Erythroblast (primary cell): ENCODE measurements at regions not wholly inside any gene's neighbourhood (a gene's known extent, or its start where the extent isn't known, plus 50 kb on each side); places are given as distances from the start of the nearest gene placed in this dataset.

Source experiments
- DNase-seq, 2 experiments: peaks; one replicate each; lab custom pipeline; 2025; lab: John Stamatoyannopoulos, UW
- GATA1 ChIP-seq: IDR thresholded peaks from 2 replicates; pipeline ENCODE4 v1.6.1; 2011; ENCODE audit warnings: low read depth, mild to moderate bottlenecking, control low read depth, low read length, moderate library complexity
- POLR2A ChIP-seq: IDR thresholded peaks from 2 replicates; pipeline ENCODE4 v1.6.1; 2011; ENCODE audit warnings: mild to moderate bottlenecking, low read length

DNA sequence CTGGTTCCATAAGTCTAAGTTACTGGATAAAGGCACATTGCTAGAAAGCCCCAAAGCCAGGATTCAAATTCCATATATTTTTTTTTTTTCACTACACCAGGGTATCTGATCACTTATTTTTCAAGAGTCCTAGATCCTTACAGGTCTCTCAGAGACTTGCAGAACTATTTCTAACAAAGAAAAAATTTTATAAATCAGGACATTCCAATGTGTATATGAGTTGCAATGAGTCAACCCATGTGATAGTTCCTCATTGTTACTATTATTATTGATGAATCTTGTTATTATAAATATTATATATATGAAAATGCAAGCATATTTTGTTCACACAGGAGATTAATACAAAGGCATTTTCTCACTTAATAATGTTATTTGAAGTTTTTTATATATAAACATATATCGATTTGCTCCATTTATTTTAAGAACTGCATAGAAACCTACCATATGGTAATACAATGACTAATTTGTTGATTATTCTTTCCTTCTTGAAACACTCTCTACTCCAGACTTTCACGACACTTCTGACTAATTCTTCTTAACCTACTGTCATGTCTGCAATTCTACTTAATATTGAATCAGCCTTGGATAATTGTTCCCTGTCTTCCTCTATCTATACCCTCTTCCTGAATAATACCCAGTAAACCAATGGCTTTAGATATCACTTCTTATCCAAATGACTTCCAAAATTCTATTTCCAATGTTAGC is 968.4 kb upstream of the NRXN1 start:
- TF ChIP-seq POLR2A = no peak
- no peak for TF ChIP-seq GATA1
- no peak for DNase-seq

GRCh38 chr2:51998890-51999289 is 967.0 kb upstream of the NRXN1 start:
- DNase-seq = no peak
- TF ChIP-seq GATA1 (no peak), POLR2A (no peak)

GRCh38 chr2:51997571-51997970 is 965.6 kb upstream of the NRXN1 start:
- no peak for TF ChIP-seq POLR2A
- no peak for TF ChIP-seq GATA1
- DNase-seq = no peak

DNA sequence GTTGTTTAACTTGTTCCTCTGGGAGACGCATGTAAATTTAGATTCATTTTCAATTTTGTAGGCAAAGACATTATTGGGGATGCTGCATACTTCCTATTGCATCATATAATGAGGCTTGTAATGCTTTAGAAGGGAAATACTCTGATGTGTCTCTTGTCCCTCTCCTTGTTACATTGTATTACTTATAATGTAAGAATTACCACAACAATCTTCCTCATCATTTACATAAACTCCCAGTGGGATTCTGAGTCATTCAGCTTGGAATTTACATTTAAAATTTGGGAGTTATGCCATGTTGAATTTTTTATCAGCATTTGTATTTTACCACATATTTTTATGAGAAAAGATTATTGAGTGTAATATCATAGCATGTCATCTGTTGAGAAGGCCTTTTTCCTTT is 963.4 kb upstream of the NRXN1 start:
- DNase-seq = no peak
- TF ChIP-seq GATA1 = no peak
- TF ChIP-seq POLR2A = no peak

GRCh38 chr2:51994123-51994763 is 962.3 kb upstream of the NRXN1 start:
- TF ChIP-seq POLR2A (no peak), GATA1 (no peak)
- no peak for DNase-seq

DNA sequence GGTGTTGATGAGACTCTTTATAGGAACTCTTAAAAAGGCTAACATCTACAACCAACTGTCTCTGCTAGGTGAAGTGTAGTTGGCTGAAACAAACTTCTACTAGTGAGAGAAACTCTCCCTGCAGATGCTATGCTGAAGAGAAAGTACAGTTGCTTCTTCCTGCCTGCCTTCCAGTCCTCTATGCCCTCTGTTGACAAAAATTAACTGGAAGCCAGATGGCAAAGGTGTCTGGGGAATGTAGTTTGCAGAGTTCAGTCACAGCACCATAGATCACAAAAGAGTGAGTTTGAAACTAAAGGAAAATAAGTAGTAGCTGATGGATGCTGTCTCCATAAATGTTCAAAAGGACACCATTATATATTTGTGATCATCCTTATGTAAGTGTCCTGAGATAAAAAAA is 958.8 kb upstream of the NRXN1 start:
- DNase-seq = no peak
- TF ChIP-seq POLR2A (no peak), GATA1 (no peak)

GRCh38 chr2:51986101-51986500 is 954.2 kb upstream of the NRXN1 start:
- DNase-seq = no peak
- no peak for TF ChIP-seq GATA1
- TF ChIP-seq POLR2A = no peak

- no peak for TF ChIP-seq POLR2A
Observed at GRCh38 chr2:51981783-51982182, 949.9 kb upstream of the NRXN1 start.

GRCh38 chr2:51976623-51977022 is 944.7 kb upstream of the NRXN1 start:
- TF ChIP-seq GATA1 (no peak), POLR2A (no peak)
- no peak for DNase-seq

More at GRCh38 chr2:51981783-51982182, 949.9 kb upstream of the NRXN1 start:
- no peak for DNase-seq

DNA sequence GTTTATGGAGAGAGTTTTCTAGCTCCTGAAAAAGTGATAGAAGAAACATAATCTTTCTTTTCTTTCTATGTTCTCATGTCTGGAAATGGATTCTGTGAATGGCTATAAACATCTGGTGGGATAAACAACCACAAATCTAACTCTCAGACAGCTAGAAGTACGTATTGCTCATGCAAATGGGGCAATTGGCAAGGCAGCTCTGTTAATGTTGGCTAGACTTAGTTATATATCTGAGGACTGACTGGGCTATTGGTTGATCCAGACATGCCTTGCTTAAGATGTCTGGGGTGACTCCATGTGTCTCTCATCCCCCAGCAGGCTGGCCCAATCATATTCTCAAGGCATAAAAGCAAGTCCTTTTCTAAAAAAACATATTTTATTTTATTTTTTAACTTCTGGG is 939.2 kb upstream of the NRXN1 start:
- no peak for DNase-seq

DNA sequence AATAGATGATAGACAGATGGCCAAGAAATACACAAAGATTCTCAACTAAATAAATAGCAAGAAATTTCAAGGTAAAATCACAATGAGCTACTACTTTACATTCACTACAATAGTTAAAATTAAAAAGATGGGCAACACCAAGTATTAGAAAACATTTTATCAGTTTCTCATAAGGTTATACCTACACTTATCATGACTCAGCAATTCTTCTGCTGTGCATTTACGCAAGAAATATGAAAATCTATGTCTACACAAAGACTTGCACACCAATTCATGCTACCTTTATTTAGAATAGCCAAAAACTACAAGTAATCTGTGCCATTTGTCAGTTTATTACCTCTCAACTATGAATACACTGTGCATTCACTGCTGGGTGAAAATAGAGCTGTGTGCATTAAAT is 937.4 kb upstream of the NRXN1 start:
- no peak for DNase-seq
- TF ChIP-seq GATA1 (no peak), POLR2A (no peak)

More for the DNA sequence above, 939.2 kb upstream of the NRXN1 start:
- TF ChIP-seq POLR2A = no peak
- TF ChIP-seq GATA1 = no peak

GRCh38 chr2:51960841-51961335 is 929.0 kb upstream of the NRXN1 start:
- no peak for DNase-seq
- TF ChIP-seq GATA1 (no peak), POLR2A (no peak)

DNA sequence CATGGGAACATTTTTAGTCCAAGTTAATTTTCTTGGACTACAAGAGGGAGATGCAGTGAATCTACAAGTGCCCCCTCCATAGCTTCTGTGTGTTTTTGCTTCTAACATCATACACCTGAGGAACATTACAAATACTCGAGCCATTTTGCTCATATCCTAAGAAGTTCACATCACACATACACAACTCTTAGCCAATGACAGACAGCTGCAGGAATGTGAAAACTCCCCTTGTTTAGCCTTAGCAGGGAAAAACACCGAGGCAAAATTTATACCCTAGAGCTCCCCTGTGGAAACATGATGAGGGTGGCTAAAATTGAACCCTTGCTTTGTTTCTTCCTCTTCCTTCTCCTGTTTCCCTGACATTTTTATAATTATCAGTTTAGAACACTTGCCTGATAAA is 928.3 kb upstream of the NRXN1 start:
- DNase-seq = no peak

GRCh38 chr2:51959696-51960095 is 927.8 kb upstream of the NRXN1 start:
- DNase-seq = no peak
- no peak for TF ChIP-seq GATA1
- TF ChIP-seq POLR2A = no peak

More for the DNA sequence above, 928.3 kb upstream of the NRXN1 start:
- TF ChIP-seq GATA1 = no peak
- TF ChIP-seq POLR2A = no peak
